ENCODE measurements at regions not wholly inside any gene's neighbourhood (a gene's known extent, or its start where the extent isn't known, plus 50 kb on each side); places are given as distances from the start of the nearest gene placed in this dataset.

DNA sequence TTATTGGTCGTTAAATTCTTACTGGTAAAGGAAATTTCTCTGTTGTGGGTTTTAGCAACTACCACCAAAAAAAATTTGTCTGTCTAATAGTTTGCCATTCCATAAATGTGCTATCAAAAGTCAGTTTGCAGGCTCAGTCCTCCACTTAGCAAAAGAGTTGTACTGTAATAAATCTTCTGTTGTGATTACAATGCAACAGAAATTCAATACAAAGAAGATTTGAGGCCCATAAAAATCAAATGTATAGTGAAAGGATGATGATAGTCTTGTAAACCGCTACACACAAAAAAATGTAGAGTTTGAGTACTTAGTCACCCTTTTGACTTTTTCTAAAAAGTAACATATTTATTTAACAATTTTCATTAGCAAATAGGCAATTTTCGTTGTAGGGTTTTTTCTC is 251.7 kb downstream of the VGLL3 start:
- ChIA-PET CTCF (no interaction called here), POLR2A (no interaction called here)
- Histone ChIP-seq H3K4me1 (ENCODE audit: insufficient read depth, low read length) (no peaks in the 10 kb centered on the region), H3K9me3 (ENCODE audit: control insufficient read depth in 1 of 2, insufficient read depth in 1 of 2, low read length in 2 of 2) (peaks cover 0 to 3% of the 10 kb centered on the region in 2 experiments), H3K27me3 (ENCODE audit: control insufficient read depth in 1 of 2, insufficient read depth in 2 of 2, low read length in 2 of 2) (no peaks in the 10 kb centered on the region), H3K27ac (ENCODE audit: low read depth in 1 of 2, low read length in 2 of 2) (no peak overlapping the region), H3K36me3 (ENCODE audit: insufficient read depth, low read length) (no peaks in the 10 kb centered on the region), H3K4me3 (ENCODE audit: low read length) (no peak overlapping the region)
- peaks cover 2% of the 10 kb centered on the region for H3K9me3 Mint-ChIP-seq
- ATAC-seq (ENCODE audit: poor library complexity) = no peak
- H3K36me3 Mint-ChIP-seq (ENCODE audit: low read depth) = no peaks in the 10 kb centered on the region
- no peaks in the 10 kb centered on the region for H3K4me1 Mint-ChIP-seq (ENCODE audit: low read depth)
- TF ChIP-seq, protein P1, sequence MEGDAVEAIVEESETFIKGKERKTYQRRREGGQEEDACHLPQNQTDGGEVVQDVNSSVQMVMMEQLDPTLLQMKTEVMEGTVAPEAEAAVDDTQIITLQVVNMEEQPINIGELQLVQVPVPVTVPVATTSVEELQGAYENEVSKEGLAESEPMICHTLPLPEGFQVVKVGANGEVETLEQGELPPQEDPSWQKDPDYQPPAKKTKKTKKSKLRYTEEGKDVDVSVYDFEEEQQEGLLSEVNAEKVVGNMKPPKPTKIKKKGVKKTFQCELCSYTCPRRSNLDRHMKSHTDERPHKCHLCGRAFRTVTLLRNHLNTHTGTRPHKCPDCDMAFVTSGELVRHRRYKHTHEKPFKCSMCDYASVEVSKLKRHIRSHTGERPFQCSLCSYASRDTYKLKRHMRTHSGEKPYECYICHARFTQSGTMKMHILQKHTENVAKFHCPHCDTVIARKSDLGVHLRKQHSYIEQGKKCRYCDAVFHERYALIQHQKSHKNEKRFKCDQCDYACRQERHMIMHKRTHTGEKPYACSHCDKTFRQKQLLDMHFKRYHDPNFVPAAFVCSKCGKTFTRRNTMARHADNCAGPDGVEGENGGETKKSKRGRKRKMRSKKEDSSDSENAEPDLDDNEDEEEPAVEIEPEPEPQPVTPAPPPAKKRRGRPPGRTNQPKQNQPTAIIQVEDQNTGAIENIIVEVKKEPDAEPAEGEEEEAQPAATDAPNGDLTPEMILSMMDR (IDR thresholded peaks at IDR 0.05) = no peak
- no peak for DNase-seq
- intact Hi-C loops (cut with DNase I, micrococcal nuclease) = no loop called here
- no peaks in the 10 kb centered on the region for H3K27me3 Mint-ChIP-seq
- H3K27ac Mint-ChIP-seq = no peak overlapping the region
- no peak overlapping the region for H3K4me3 Mint-ChIP-seq

DNA sequence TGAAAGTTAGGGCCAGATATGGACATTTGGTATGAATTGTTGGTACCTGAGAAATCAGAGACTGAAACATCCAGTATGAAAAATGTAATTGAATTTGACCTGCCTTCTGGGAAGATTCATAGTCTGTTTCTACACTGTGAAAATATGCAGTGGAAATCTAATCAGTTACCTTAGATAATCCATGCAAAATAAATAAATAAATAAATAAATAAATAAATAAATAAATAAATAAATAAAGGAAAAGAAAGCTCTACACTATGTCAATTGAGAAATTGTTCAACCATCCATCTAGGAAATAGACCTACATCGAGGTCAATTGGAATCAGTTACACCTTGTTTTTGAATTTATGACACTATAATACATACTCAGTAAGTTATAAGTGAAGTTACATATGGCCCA is 252.3 kb downstream of the VGLL3 start:
- no peaks in the 10 kb centered on the region for H3K36me3 Mint-ChIP-seq (ENCODE audit: low read depth)
- H3K4me1 ChIP-seq (ENCODE audit: insufficient read depth, low read length) = no peaks in the 10 kb centered on the region
- H3K9me3 ChIP-seq (ENCODE audit: control insufficient read depth in 1 of 2, insufficient read depth in 1 of 2, low read length in 2 of 2) = peaks cover 0 to 4% of the 10 kb centered on the region in 2 experiments
- H3K4me3 Mint-ChIP-seq = no peak overlapping the region
- TF ChIP-seq, protein P1 (IDR thresholded peaks at IDR 0.05) = no peak
- DNase-seq (no peak), ATAC-seq (ENCODE audit: poor library complexity) (no peak)
- H3K9me3 Mint-ChIP-seq = peaks cover 2% of the 10 kb centered on the region
- H3K4me3 ChIP-seq (ENCODE audit: low read length) = no peak overlapping the region
- intact Hi-C loops (cut with DNase I, micrococcal nuclease) = no loop called here
- ChIA-PET POLR2A (no interaction called here), CTCF (no interaction called here)
- H3K4me1 Mint-ChIP-seq (ENCODE audit: low read depth) = no peaks in the 10 kb centered on the region
- no peaks in the 10 kb centered on the region for H3K27me3 Mint-ChIP-seq
- H3K36me3 ChIP-seq (ENCODE audit: insufficient read depth, low read length) = no peaks in the 10 kb centered on the region
- no peaks in the 10 kb centered on the region for H3K27me3 ChIP-seq (ENCODE audit: control insufficient read depth in 1 of 2, insufficient read depth in 2 of 2, low read length in 2 of 2)
- H3K27ac Mint-ChIP-seq = no peak overlapping the region
- H3K27ac ChIP-seq (ENCODE audit: low read depth in 1 of 2, low read length in 2 of 2) = no peak overlapping the region

DNA sequence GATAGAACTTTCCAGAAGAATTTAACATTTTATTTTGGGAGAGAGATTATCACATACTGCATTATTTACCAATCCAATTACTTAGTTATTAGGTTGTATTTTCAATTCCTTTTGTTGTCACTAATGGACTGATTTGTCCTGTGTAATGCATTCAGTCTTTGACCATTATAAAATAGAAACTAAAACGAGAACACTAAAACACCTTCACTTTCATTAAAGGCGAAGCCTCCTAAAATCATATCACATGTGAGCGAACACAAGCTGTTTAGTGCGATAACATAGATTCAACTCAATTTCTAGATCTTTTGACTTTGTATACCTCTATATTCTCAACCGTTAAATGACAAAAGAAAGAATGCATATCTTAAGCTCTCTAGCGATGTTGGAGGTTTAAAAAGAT is 253.4 kb downstream of the VGLL3 start:
- Histone ChIP-seq H3K27ac (ENCODE audit: low read depth in 1 of 2, low read length in 2 of 2) (no peak overlapping the region), H3K9me3 (ENCODE audit: control insufficient read depth in 1 of 2, insufficient read depth in 1 of 2, low read length in 2 of 2) (peaks cover 0 to 10% of the 10 kb centered on the region in 2 experiments), H3K4me3 (ENCODE audit: low read length) (no peak overlapping the region), H3K4me1 (ENCODE audit: insufficient read depth, low read length) (no peaks in the 10 kb centered on the region), H3K36me3 (ENCODE audit: insufficient read depth, low read length) (no peaks in the 10 kb centered on the region), H3K27me3 (ENCODE audit: control insufficient read depth in 1 of 2, insufficient read depth in 2 of 2, low read length in 2 of 2) (no peaks in the 10 kb centered on the region)
- TF ChIP-seq, protein P1 (IDR thresholded peaks at IDR 0.05) = no peak
- H3K9me3 Mint-ChIP-seq = peaks cover 2% of the 10 kb centered on the region
- H3K4me3 Mint-ChIP-seq = no peak overlapping the region
- no peak for ATAC-seq (ENCODE audit: poor library complexity)
- no peaks in the 10 kb centered on the region for H3K36me3 Mint-ChIP-seq (ENCODE audit: low read depth)
- no peak for DNase-seq
- H3K27ac Mint-ChIP-seq = no peak overlapping the region
- ChIA-PET CTCF (no interaction called here), POLR2A (no interaction called here)
- H3K4me1 Mint-ChIP-seq (ENCODE audit: low read depth) = no peaks in the 10 kb centered on the region
- intact Hi-C loops (cut with DNase I, micrococcal nuclease) = no loop called here
- no peaks in the 10 kb centered on the region for H3K27me3 Mint-ChIP-seq

Measured in CD4-positive, alpha-beta T cell (primary cell).